Mucosa of rectum (tissue), 2 donors: ENCODE measurements at regions not wholly inside any gene's neighbourhood (a gene's known extent, or its start where the extent isn't known, plus 50 kb on each side); places are given as distances from the start of the nearest gene placed in this dataset.

ENCODE experiments used
- H3K27ac ChIP-seq, 2 donors: one replicate each; pipeline ENCODE4 v1.7.0; 2013; ENCODE audit warnings: inconsistent platforms in 2 of 2, low read depth in 2 of 2, low read length in 2 of 2
- H3K27me3 ChIP-seq, 2 donors: one replicate each; pipeline ENCODE4 v1.7.0; 2013; ENCODE audit warnings: low read length in 2 of 2; ENCODE audit not compliant: control insufficient read depth in 2 of 2, insufficient read depth in 2 of 2
- H3K36me3 ChIP-seq, 2 donors: one replicate each; pipeline ENCODE4 v1.7.0; 2013; ENCODE audit warnings: low read length in 2 of 2; ENCODE audit not compliant: control insufficient read depth in 2 of 2, insufficient read depth in 2 of 2
- H3K4me1 ChIP-seq, 2 donors: one replicate each; pipeline ENCODE4 v1.7.0; 2013; ENCODE audit warnings: low read length in 2 of 2, mild to moderate bottlenecking in 1 of 2; ENCODE audit not compliant: control insufficient read depth in 2 of 2, insufficient read depth in 2 of 2
- H3K4me3 ChIP-seq, 2 donors: one replicate each; pipeline ENCODE4 v1.7.0; 2013; ENCODE audit warnings: low read length in 2 of 2
- H3K9ac ChIP-seq, 2 donors: one replicate each; pipeline ENCODE4 v1.7.0; 2013; ENCODE audit warnings: low read length in 2 of 2, low read depth in 1 of 2, mild to moderate bottlenecking in 1 of 2
- H3K9me3 ChIP-seq, 2 donors: one replicate each; pipeline ENCODE4 v1.7.0; 2013; ENCODE audit warnings: low read length in 2 of 2; ENCODE audit not compliant: control insufficient read depth in 2 of 2
- donor health status: healthy.
- donor health status: Normal muscosa, but diverticular disease.

DNA sequence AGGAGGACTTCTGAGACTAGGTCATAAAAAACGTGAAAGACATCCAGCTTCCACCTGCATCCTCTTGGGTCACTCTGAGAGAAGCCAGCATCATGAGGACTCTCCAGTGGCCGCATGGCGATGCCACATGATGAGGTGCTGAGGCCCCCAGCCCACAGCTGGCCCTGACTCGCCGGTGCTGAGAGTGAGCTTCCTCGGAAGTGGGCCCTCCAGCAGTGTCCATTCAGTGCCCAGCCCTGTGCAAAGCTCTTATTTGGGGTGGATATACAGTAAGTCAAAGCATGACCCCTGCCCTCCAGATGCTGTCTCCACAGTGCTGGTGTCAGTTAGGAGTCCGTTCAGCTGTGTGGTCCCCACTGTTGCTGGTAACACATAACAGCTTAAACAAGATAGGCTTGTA is 93.6 kb upstream of the CHST15 start:
- Histone ChIP-seq H3K27me3 (no peaks in the 10 kb centered on the region), H3K4me1 (no peaks in the 10 kb centered on the region), H3K9ac (no peak overlapping the region), H3K36me3 (no peaks in the 10 kb centered on the region), H3K4me3 (no peak overlapping the region), H3K27ac (no peak overlapping the region), H3K9me3 (no peaks in the 10 kb centered on the region)

DNA sequence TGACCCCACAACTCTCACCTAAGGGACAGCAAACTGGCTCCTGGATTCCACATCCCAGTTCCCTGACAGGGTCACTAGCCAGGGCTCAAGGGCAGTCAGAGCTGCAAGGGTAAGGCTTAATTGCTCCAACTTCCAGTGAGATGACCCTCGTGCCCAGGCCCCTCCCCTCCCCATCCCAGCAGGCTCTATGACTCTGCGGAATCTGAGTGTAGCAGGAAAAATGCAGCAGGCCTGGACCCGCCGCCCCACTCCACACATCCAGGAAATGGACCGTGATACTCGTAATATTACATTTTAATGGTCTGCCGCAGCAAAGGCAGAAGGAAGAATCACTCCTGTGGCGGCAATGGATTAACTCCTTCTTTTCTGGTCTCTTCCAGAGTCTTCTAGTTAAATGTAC is 91.7 kb upstream of the CHST15 start:
- Histone ChIP-seq H3K27ac (no peak overlapping the region), H3K27me3 (no peaks in the 10 kb centered on the region)

DNA sequence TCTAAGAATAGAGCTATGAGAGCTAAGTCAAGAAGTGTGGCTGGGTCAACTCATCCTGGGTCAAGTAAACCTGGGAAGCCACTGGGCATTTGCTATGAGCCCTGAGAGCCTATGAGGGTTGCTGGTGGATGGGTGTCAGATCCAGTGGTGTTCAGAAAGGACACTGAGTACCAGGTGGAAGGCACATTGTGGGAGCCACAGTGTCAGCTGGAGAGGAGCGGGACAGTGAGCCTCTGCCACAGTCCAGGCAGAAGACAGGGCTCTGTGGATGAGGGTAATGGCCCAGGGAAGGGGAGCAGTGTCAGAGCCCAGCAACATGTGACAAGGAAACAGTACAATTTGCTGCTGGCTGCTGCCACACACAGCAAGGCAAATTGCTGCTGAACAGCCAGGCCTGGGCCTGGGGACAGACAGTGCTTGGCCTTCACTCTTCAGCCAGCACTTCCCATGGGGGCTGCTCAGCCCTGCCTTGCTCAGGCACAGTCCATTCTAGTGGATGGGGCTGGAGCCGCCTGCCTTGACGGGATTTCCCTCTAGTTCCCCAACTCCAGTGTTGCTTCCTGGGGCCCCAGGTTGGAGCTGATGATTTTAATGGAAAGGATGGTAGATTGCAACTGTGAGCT is 90.9 kb upstream of the CHST15 start:
- Histone ChIP-seq H3K27ac (no peak overlapping the region), H3K9ac (no peak overlapping the region), H3K9me3 (no peaks in the 10 kb centered on the region), H3K27me3 (no peaks in the 10 kb centered on the region), H3K4me1 (no peaks in the 10 kb centered on the region), H3K4me3 (no peak overlapping the region), H3K36me3 (no peaks in the 10 kb centered on the region)

More for the DNA sequence above, 91.7 kb upstream of the CHST15 start:
- H3K9me3 ChIP-seq = no peaks in the 10 kb centered on the region
- no peak overlapping the region for H3K4me3 ChIP-seq
- H3K4me1 ChIP-seq = no peaks in the 10 kb centered on the region
- no peak overlapping the region for H3K9ac ChIP-seq
- H3K36me3 ChIP-seq = no peaks in the 10 kb centered on the region

DNA sequence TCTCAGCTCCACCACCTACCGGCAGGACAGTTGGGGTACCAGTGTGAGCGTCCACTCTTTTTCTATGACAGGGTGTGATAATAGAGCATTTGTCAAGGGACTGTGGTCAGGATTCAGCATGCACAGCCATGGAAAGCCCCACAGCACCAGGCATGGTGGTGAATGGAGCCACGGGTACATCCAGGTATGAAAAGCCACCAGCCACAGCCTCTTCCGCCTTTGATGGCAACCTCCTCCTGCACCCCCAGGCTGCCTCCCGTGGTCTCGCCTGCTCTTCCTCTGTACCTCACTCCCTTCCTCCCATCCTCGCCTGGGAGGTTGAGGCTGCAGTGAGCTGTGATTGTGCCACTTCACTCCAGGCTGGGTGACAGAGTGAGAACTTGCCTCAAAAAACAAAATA is 90.2 kb upstream of the CHST15 start:
- Histone ChIP-seq H3K36me3 (no peaks in the 10 kb centered on the region), H3K4me1 (no peaks in the 10 kb centered on the region), H3K27me3 (no peaks in the 10 kb centered on the region), H3K4me3 (no peak overlapping the region), H3K27ac (no peak overlapping the region), H3K9me3 (no peaks in the 10 kb centered on the region), H3K9ac (no peak overlapping the region)

DNA sequence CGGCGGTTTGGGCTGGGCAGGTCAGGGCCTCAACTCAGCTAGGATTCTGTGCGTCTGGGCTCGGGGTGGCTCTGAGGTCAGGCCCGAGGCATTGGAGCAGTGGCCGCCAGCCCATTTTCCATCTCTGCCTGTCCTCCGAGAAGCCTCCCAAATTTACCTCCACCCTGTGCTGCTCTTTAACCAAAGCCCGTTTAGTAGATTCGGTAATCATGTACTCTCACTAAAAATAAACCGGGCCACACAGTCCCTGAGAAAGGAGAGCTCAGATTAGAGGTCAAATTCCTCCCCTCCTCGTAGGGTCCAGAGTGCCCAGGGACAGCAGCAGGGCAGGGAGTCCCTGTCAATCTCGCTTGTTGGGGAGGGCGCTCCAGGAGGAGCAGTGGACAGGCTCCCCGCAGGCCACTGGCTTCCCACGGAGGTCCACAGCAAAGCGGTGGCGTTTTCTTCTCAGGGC is 88.7 kb upstream of the CHST15 start:
- H3K9ac ChIP-seq = no peak overlapping the region
- no peak overlapping the region for H3K27ac ChIP-seq
- no peaks in the 10 kb centered on the region for H3K9me3 ChIP-seq
- H3K27me3 ChIP-seq = no peaks in the 10 kb centered on the region
- H3K4me3 ChIP-seq = no peak overlapping the region
- H3K36me3 ChIP-seq = no peaks in the 10 kb centered on the region
- no peaks in the 10 kb centered on the region for H3K4me1 ChIP-seq

DNA sequence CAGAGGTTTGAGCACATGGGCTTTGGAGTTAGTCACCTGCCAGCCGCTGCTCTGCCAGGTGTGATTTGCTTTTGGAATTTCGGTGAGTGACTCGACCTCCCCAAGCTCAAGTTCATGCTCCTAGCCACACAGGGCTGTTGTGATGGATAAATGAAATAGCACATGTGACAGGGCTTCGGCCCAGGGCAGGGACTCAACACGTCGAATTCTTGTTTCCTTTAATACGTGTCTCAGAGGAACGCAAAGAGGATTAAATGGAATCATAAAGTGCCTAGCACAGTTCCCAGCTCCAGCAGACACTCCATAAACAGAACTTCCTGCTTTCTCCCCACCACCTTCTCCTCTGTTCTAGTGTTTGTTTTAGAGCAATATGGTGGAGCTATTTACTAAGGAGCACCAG is 88.3 kb upstream of the CHST15 start:
- no peak overlapping the region for H3K27ac ChIP-seq
- no peaks in the 10 kb centered on the region for H3K9me3 ChIP-seq
- H3K4me3 ChIP-seq = no peak overlapping the region
- H3K27me3 ChIP-seq = no peaks in the 10 kb centered on the region
- H3K9ac ChIP-seq = no peak overlapping the region
- no peaks in the 10 kb centered on the region for H3K36me3 ChIP-seq
- H3K4me1 ChIP-seq = no peaks in the 10 kb centered on the region

DNA sequence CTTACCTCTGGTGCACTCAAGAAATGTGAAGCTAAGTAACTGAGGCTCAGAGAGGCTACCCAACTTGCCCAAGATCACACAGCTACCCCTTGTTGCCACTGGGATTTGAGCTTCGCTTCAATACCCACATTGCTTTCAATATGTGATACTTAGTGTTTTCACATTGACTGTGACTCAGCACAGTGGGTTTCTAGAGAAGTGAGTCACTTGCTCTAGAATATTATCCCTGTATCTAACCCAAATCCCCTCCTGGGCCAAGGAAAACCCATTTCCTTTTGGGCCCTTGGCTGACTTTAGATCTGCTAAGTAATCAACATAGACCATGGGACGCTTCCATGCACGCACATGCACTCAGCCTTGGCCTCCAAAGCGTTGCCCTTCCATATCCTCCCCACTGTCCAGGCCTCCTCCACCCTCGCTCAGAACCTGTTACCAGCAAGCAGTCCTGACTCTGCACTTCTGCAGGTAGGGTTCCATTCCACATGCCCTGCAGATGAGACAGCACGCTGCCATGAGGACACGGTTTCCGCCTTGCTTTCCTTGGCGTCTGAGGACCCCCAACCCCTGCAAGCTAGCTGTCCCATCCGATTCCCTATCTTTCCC is 87.7 kb upstream of the CHST15 start:
- Histone ChIP-seq H3K27me3 (no peaks in the 10 kb centered on the region), H3K9me3 (no peaks in the 10 kb centered on the region), H3K27ac (no peak overlapping the region), H3K4me3 (no peak overlapping the region), H3K9ac (no peak overlapping the region), H3K36me3 (no peaks in the 10 kb centered on the region), H3K4me1 (no peaks in the 10 kb centered on the region)

DNA sequence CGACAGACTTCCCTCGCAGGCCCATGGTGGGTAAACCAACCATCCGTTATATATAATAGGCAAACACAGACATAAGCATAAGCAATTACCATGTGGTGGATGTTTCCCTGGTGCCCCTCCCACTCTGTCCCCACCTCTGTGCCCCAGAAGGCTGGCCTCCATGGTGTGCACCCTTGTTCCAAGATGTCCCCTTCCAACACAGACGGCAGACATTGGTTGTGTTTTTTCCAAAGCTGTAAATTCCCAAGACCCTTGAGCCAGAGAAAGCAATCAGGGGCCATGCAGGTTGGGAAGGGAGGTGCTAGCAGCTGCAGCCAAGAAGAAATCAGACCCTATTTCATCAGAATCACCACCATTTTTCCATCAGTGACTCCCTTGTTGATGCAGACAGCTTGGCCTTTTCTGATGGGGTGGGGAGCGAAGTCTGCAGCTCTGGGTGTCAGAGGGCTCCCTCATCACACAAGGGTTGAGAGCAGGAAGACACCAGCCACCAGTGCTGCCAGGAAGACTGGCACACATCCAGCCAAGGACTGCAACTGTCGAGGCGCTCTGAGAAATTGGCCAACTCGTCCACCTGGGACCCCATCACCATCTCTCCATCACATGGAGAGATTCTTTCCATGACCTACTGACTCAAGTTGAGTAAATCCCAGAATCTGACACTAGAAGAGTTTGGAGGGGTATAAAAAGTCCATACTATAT is 86.8 kb upstream of the CHST15 start:
- Histone ChIP-seq H3K27ac (no peak overlapping the region), H3K9me3 (no peaks in the 10 kb centered on the region), H3K9ac (no peak overlapping the region), H3K4me3 (no peak overlapping the region), H3K36me3 (no peaks in the 10 kb centered on the region), H3K27me3 (no peaks in the 10 kb centered on the region), H3K4me1 (no peaks in the 10 kb centered on the region)

DNA sequence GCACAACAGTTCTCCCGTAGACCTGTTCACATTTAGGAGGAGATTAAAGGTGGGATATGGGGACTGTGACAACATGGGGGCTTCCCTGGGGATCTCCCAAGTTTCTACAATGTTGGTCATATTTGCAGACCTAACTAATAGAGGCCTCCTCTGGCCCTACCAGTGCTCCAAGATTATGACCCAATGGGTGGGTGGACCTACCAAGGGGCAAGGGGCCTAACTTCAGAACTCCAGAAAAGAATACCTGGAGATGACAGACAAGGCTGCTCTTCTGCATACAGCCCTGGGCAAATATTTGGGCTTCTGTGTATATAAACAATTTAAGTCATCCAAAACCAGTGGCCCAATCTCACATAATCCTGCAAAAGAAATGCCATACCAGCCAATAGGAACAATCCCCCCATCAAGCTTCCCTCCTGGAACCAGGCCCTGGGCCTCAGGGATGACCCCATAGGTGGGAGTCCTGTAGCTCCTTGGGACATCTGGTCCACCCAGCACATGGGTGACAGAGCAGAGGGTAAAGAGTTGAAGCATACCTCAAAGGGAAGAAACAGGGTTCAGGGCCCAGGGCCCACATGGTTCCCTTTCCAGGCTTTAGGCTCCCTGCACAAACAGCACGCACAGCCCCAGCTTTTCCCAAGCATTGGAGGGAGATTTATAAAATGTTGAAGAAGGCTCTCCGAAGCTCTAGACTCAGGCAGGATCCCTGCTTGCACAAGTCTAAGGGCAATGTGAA is 86.1 kb upstream of the CHST15 start:
- Histone ChIP-seq H3K36me3 (no peaks in the 10 kb centered on the region), H3K9ac (no peak overlapping the region), H3K4me1 (no peaks in the 10 kb centered on the region), H3K4me3 (no peak overlapping the region), H3K27me3 (no peaks in the 10 kb centered on the region), H3K27ac (no peak overlapping the region), H3K9me3 (no peaks in the 10 kb centered on the region)

DNA sequence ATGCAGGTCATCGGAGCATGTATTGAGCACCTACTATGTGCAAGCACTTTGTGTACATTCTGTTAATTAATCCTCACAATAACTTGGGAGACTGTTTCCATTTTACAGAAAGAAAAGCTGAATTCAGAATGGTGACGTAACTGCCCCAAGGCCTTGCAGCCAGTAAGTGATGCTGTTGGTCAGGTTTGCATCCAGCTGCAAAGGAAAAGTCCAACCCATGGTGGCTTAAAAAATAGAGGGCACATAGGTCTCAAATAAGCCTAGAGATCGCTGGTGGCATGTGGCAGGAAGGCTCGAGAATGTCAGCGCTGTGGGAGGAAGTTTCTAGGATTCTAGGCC is 83.8 kb upstream of the CHST15 start:
- H3K4me3 ChIP-seq = no peak overlapping the region
- no peaks in the 10 kb centered on the region for H3K9me3 ChIP-seq
- H3K9ac ChIP-seq = no peak overlapping the region
- no peak overlapping the region for H3K27ac ChIP-seq
- no peaks in the 10 kb centered on the region for H3K27me3 ChIP-seq
- no peaks in the 10 kb centered on the region for H3K4me1 ChIP-seq
- H3K36me3 ChIP-seq = no peaks in the 10 kb centered on the region
